HG03045 (cell line): ENCODE measurements at regions not wholly inside any gene's neighbourhood (a gene's known extent, or its start where the extent isn't known, plus 50 kb on each side); places are given as distances from the start of the nearest gene placed in this dataset.

Source experiments
- ATAC-seq: cut with Tn5 transposase; IDR thresholded peaks from one replicate; pipeline ENCODE4 v1.9.1; 2021; ENCODE audit warnings: mild to moderate bottlenecking, moderate library complexity; ENCODE audit not compliant: unreplicated experiment

GRCh38 chr2:221330436-221330835, 241.7 kb downstream of the EPHA4 start:
- ATAC-seq: no peak

- ATAC-seq: no peak
Observed at GRCh38 chr2:221334481-221335218, 237.5 kb downstream of the EPHA4 start.

- ATAC-seq: no peak
Observed at GRCh38 chr2:221335219-221335752, 236.8 kb downstream of the EPHA4 start.

GRCh38 chr2:221336967-221337366, 235.1 kb downstream of the EPHA4 start:
- no peak for ATAC-seq

GRCh38 chr2:221337957-221338685, 234.0 kb downstream of the EPHA4 start:
- ATAC-seq: no peak

- ATAC-seq: no peak
Observed at GRCh38 chr2:221342388-221342787, 229.7 kb downstream of the EPHA4 start.

- ATAC-seq: no peak
Observed at GRCh38 chr2:221343524-221343923, 228.6 kb downstream of the EPHA4 start.

GRCh38 chr2:221345516-221345915, 226.6 kb downstream of the EPHA4 start:
- no peak for ATAC-seq

GRCh38 chr2:221346411-221346810, 225.7 kb downstream of the EPHA4 start:
- no peak for ATAC-seq

GRCh38 chr2:221347471-221347870, 224.6 kb downstream of the EPHA4 start:
- no peak for ATAC-seq

- no peak for ATAC-seq
Observed at GRCh38 chr2:221350616-221351015, 221.5 kb downstream of the EPHA4 start.

- no peak for ATAC-seq
Observed at GRCh38 chr2:221353201-221353600, 218.9 kb downstream of the EPHA4 start.

GRCh38 chr2:221360312-221360711, 211.8 kb downstream of the EPHA4 start:
- ATAC-seq: no peak

GRCh38 chr2:221360742-221361141, 211.4 kb downstream of the EPHA4 start:
- ATAC-seq: no peak

GRCh38 chr2:221361633-221362032, 210.5 kb downstream of the EPHA4 start:
- no peak for ATAC-seq

- no peak for ATAC-seq
Observed at GRCh38 chr2:221364672-221365071, 207.4 kb downstream of the EPHA4 start.
